ENCODE measurements at regions not wholly inside any gene's neighbourhood (a gene's known extent, or its start where the extent isn't known, plus 50 kb on each side); places are given as distances from the start of the nearest gene placed in this dataset.

- DNase-seq (ENCODE audit: low spot score) = no peak
These were observed 131.2 kb downstream of the SNAPC1 start for GRCh38 chr14:61893371-61893940.

DNA sequence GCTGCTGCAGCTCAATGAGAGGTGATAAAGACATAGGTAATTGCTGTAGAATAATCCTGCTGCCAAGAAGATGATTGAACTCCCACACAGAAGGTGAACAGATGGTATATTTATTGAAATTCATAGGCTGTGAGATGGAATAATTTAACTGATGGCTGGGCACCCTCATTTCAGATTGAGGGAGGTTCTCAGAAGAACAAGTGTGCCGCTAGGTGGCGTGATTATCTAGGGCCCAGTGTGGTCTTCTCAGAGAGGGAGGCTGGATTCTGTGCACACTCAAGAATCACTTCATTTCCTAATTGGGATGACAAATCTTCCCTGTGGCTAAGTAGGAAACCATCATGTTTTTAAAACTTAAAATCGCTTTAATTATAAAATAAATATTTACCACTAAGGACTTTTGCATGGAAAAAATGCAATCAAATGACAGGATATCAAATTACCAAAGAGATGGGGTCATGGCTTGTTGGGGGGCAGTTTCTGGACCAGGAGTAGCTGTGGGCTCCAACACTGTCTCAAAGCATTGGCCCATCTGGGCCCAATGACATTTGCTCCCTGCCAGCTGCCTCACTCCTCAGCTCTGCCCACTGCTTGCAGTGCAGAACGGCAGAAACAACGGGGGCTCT is 132.3 kb downstream of the SNAPC1 start:
- DNase-seq (ENCODE audit: low spot score) = peak; percentile 52

DNA sequence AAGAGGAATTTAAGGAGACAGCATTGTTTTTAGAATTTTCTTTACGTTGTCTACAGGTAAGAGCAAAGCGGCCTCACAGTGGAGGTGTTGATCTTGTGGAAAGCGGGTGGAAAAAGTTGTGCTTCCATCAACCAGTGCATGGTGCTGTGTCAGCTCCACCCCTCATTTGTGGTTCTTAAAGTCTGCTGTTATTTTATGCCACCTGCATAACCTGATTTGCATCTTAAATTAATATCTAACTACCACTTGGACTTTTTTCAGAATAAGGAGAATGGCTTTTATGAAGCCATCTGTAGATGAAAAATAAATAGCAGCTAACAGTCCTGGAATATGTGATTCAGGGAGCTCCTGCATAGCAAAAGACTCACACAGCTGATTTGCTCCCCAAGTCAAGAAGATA is 135.1 kb downstream of the SNAPC1 start:
- no peak for DNase-seq (ENCODE audit: low spot score)

DNA sequence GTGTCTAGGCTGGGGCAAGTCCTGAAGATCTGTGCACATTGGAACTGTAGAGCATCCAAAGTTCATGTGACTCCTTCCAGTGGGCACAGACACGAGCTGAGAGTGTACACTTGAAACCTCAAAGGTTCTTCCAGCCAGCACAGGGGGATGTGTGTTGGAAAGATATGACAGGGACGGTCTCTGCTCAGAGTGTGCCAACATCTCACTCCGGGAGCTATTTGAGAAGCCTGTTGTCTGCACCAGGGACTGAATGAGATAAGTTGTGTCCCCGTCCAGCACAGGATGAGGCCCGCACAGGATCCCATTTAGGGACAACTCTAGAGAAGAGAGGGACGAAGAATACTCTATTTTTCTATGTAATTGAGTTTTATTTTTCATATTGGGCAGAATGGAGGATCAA is 136.3 kb downstream of the SNAPC1 start:
- no peak for DNase-seq (ENCODE audit: low spot score)

DNA sequence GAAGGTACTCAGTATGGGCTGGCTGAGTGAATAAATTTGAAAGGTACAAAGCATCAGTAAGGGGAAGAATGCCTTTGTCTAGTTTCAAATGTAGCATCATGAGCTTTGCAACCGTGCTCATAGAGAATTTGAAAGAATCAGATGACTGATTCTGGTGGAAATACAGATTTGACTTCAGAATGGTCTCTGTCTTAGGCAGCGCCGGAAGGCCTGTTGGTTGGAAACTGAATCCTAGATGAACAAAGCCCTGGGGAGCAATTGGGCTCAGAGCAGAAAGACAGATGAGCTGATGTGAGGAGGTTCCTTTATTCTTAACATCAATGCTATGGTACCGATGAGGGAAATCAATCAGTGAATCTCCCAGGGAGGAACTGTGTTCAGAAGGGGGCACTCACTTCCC is 137.3 kb downstream of the SNAPC1 start:
- DNase-seq (ENCODE audit: low spot score) = no peak

- no peak for DNase-seq (ENCODE audit: low spot score)
These were observed 142.7 kb downstream of the SNAPC1 start for GRCh38 chr14:61904946-61905345.

GRCh38 chr14:61911574-61911973 is 149.4 kb downstream of the SNAPC1 start:
- DNase-seq (ENCODE audit: low spot score) = no peak

DNA sequence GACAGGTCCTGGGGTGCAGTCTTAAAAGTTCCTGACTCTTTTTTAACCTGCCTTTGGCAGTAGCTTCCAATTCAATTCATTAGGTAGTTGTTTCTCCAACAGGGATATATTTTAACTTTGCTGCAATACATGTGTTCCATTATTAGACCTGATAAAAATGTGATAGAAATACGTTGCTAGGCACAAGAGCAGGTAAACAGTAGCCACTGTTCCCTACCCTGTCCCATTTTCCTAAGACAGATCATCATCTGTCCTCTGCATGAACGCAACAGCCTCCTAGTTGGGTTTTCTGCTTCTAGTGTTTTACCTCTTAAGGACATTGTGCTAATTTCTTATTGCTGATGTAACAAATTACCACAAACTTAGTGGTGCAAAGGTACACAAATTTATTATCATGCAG is 156.8 kb downstream of the SNAPC1 start:
- DNase-seq (ENCODE audit: low spot score) = no peak

- no peak for DNase-seq (ENCODE audit: low spot score)
These were observed 161.1 kb downstream of the SNAPC1 start for GRCh38 chr14:61923348-61923747.

GRCh38 chr14:61925043-61925442 is 162.8 kb downstream of the SNAPC1 start:
- no peak for DNase-seq (ENCODE audit: low spot score)

- no peak for DNase-seq (ENCODE audit: low spot score)
These were observed 163.7 kb downstream of the SNAPC1 start for GRCh38 chr14:61925732-61926435.

GRCh38 chr14:61927060-61927459 is 164.8 kb downstream of the SNAPC1 start:
- DNase-seq (ENCODE audit: low spot score) = no peak

DNA sequence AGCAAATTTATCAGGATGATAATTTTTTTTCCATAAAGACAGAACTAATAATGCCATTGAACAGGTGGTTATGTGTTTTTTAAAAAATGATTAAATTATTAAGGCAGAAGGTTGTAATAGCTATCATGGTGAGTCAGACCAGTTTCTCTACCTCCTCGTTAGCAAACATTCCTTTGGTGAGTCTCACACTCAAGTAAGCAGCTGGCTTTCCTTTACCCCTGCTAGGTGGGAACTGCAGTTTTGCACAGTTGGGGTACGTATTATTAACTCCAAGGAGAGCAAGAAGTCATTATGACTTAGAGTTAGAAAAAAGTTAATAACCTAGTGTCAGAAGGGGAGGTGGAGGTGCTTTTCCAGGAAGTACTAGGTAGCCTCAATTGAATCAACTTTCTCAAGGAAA is 165.3 kb downstream of the SNAPC1 start:
- DNase-seq (ENCODE audit: low spot score) = no peak

GRCh38 chr14:61928300-61928699 is 166.1 kb downstream of the SNAPC1 start:
- no peak for DNase-seq (ENCODE audit: low spot score)

- DNase-seq (ENCODE audit: low spot score) = no peak
These were observed 166.5 kb downstream of the SNAPC1 start for GRCh38 chr14:61928701-61929100.

- DNase-seq (ENCODE audit: low spot score) = no peak
These were observed 167.4 kb downstream of the SNAPC1 start for GRCh38 chr14:61929651-61930050.

DNA sequence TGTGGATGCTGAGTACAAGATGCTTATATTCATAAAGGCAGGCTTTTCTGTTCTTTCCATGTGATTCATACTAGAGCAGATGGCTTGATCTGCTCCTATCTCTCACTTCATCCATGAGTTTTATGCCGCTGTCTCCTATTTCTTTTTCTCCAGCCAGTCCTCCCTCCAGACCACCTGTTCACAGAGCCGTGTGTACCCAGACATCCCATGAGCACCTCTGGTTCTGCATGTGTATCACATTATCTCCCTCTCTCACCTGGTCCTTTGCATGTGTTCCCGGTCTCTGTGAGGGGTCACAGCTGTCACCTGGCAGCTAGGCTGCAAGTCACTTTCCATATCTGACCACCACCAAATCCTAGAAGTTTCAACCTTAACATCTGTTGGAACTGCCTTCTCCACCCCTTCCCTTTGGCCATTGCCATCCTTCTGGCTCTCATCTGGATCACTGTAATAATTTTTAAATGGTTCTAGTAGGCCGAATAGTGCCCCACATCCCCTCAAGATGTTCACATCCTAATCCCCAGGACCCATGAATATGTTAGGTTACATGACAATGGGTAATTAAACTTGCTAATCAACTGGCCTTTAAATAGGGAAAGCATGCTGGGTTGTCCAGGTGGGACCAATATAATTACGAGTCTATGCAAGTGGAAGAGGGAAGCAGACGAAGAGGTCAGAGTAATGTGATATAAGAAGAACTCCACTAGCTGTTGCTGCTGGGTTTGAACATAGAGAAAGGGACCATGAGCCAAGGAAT is 168.1 kb downstream of the SNAPC1 start:
- DNase-seq (ENCODE audit: low spot score) = no peak

DNA sequence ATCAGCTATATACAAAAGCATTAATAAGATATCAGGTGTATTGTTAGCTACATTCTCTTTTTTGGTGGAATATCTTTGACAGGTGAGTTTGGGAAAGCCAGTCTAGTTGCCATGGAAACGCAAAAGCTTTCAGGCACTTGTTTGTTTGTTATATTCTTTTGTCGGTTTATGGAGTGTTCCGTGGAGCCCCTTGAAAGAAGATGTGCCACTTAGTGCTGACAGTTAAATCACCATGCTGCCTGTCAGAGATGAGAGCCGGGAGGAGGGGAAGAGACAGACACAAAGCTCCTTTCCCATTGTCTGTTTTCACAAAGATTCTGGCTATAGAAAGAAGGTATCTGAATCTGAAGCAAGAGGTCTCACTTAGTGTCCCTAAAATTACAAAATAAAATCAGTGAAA is 170.8 kb downstream of the SNAPC1 start:
- DNase-seq (ENCODE audit: low spot score) = no peak

DNA sequence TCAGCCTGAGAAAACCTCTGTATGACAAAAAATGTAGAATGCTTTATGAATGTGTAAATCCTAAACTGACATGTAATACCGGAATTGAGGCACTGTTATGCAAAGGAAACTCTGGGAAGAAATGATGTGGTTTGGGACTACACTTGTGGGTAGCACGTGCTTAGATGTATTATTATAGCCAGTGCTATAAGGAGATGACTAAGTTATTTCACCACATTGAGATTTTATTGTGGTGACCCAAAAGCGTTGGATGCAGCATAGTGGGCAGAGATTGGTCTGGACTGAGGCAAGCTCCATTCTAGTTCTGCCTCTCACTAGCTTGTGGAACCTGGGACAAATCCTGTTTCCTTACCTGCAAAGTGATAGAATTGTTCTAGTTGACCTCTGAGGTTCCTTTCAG is 172.2 kb downstream of the SNAPC1 start:
- DNase-seq (ENCODE audit: low spot score) = no peak

DNA sequence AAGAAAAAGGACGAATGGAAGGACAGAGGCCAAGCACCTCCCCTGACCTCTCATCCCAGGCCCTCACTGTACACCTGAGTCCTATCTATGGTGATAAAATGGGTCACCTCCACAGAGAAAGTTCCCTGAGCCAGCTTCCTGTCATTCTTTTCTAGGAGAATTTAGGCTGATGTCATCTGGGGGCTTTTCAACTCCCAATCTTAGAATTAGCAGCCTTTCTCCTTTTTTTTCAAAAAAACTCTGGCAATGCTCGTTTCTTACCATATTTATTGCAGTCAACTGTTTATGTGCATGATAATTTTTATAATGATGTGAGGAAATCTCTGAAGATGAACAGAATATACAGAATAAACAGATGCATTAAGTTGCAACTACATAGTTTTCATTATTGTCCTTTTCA is 177.6 kb downstream of the SNAPC1 start:
- no peak for DNase-seq (ENCODE audit: low spot score)

- no peak for DNase-seq (ENCODE audit: low spot score)
These were observed 178.6 kb downstream of the SNAPC1 start for GRCh38 chr14:61940666-61941420.

Measured in HuH-7 (cell line).